NCI-H146 (cell line): ENCODE measurements at regions not wholly inside any gene's neighbourhood (a gene's known extent, or its start where the extent isn't known, plus 50 kb on each side); places are given as distances from the start of the nearest gene placed in this dataset.

Experiments used
- DNase-seq: peaks from one replicate; lab custom pipeline; 2025; lab: John Stamatoyannopoulos, UW

DNA sequence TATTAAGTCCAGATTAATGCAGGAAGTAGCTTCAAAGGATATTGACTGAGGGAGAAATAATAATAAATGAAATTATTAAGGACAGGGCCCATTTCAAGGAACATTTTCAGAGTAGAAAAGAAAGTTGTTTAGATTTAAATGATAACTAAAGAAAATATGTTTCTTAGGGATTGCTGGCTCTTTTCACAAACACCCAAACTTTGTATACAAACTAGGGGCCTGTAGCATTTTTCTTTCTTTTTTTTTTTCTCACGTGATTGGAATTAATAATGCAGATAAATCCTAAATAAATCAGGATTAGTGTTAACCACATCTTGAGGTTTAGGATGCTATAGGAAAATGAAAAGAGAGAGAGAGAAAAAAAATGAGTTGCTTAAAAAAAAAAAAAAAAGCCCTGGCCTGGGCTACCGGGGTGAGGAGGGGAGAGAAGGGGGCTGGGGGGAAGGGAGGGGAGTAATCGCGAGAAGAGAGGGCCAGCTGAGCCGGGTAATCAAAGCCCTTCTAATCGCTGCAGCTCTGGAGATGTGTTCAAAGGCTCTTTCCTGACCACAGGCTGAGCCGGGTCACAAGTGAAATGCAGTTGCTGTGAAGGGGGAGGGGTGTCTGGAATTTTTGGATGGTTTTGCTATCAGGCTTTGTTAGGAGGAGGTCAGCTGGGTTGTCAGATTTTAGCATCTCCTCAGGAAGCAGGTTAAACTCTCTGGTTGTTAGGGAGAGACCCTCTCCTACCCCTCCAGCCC lies 104.6 kb upstream of the ZFHX3 start:
- no peak for DNase-seq

DNA sequence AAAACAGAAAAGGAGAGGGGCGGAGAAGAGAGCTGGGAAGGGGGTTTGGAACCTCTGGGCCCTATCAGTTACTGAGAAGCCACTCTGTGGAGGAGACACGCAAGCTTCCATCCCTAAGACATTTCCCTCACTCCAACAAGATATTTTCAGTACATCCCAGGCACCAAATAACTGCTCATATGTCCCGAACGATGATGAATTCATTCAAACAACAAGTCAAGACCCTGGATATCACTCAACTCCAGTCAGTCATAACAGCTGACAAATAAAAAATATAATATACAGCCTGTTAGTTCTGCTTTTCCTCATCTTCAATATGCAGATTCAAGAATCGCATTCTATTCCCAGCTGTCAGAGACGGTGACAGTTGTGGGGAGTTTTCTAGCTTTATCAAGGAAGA lies 104.0 kb upstream of the ZFHX3 start:
- no peak for DNase-seq

DNA sequence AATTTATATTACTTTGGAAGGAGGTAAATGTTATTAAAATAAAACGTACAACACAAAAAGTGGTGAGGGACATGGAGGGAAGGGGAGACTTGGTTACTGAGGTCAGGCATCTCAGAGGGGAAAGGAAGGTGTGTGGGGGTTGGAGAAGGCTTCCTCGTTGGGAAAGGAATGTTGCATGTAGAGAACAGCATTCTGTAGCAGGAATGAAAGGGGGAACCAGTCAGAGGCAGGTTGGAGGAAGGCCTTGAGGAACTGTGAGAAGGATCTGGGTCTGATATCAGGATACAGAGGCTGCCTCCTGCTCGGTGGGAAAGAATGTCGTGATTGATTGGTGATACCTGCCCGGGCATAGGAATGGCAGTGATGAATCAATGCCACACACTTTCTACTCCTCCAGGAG lies 103.3 kb upstream of the ZFHX3 start:
- no peak for DNase-seq

DNA sequence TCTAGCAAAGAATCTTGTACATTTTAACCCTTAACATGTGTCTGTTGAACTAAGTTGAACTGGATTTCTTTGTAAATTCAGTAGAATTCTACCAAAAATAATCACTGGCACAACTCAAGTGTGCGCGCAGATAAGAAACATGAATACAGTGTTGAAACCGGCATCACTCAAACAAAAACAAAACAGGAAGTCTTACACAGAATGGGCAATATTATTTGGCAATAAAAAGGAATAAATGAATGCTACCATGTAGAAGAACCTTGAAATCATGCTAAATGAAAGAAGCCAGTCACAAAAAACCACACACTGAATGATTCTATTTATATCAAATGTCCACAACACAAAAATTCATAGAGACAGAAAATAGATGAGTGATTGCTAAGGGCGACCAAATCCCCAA lies 102.9 kb upstream of the ZFHX3 start:
- no peak for DNase-seq

DNA sequence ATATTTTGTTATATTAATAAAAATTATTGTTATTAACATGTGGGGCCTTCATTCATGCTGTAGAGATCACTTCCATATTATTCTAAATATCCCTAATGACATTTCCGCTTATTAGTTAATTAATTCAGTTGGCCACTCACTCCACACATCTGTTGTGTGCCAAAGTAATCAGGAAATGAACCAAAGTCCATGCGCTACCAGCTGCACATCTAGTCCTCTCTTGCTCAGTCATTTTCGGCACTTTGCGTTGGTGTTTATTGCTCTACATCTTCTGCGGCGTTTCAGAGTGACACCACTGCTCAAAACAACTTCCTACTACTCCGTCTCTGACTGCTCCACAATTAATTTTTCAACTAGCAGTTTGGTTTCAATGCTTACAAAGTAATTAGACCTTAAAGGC lies 101.4 kb upstream of the ZFHX3 start:
- DNase-seq: no peak

DNA sequence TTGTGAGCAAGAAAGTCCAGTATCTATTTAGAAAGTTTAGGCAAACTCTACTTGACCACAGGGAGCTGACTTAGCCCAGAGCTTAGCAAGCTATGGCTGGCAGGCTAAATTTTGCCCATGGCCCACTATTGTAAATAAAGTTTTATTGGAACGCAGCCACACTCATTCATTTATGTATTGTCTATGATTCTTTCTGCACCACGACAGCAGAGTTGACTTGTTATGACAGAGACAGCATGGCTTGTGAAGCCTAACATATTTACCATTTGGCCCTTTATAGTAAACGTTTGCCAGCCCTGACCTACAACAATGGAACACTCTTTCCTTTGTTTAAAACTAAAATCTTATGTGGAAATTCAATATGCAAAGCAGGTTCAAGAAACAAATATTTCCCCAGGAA lies 100.0 kb upstream of the ZFHX3 start:
- DNase-seq: no peak

DNA sequence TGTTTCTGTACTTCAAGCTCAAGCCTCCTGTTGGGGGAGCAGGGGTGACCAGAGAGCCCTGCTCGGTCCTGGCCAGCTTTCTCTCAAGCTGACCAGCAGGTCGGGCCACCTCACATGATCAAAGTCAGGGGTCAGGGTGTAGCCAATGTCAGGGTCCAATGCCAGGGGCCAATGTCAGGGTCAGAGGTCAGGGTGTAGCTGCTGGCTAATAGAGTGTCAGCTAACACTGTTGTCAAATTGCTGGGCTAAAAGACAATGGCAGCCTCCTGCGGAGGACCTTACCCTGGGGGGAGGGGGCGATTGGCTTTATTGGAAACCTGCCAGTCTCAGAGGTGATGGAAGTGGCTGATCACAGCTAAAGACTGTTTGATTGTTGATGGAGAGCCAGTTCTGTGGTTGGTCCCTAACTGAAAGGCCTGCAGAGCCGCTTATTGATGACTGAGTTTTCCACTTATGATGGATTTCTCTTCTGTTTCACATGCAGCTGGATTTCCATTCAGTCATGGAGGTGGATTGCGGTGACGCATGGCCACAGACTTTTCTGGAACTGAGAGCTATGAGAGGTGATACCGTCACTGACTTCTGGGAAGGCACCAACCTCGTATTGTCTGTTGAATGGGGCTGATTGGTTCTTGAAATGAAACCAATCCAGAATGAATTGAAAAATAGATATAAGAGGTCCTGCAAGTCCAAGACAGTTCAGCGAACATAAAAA lies 97.4 kb upstream of the ZFHX3 start:
- DNase-seq: no peak

DNA sequence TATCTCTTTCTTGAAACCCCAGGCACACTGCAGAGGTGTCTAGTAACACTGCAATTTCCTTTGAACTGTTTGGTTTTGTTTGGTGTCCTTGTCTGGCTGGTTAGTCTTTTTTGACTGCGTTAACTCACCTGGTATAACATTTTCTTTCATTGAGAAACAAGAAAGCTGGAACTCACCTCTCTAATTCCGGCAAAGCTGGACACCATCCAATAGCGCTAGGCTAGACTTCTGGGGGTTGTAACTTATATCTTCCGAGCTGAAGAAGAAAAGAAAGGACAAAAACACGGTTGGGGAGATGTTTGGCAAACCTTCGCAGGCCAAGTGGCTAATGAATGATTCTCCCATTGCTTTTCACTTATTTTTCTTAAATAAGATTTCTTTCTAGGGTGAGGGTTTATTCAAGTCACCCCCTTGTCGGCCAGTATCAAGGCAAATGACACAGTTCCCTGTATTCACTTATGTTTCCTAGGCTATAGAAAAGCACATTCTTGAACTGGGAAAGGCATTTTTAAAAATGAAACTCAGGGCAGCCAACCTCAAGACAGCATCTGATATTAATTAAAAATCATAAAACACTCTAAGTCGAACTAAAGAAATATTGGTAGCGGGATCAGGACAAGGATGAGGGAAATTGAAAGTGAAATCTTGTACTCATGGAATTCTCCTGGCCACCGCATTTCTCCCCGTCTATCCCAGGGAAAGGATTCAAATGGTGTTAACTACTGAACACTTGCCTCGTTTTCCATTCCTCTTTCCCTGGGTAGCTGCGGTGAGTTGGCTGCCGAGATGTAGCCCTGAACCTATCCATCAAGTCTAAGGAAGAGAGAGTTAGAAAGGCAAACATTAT lies 95.9 kb upstream of the ZFHX3 start:
- no peak for DNase-seq

DNA sequence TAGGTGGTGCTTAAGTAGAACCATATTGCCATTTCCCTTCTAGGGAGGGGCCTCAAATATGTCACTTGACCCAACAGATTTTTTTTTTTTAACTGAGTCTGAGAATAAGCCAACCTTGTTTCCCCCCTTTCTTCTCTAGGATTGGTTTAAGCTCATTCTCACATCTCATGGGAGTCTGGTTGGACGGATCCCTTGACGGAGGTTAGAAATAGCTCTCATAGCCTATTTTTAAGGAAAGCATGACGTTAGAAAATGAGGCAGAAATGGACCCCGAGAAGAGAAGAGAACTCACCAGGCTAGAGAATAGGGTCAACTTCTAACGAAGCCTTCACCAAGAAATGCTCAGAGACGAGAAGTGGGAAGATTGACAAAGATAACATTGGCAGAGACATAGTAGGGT lies 95.1 kb upstream of the ZFHX3 start:
- DNase-seq: no peak

DNA sequence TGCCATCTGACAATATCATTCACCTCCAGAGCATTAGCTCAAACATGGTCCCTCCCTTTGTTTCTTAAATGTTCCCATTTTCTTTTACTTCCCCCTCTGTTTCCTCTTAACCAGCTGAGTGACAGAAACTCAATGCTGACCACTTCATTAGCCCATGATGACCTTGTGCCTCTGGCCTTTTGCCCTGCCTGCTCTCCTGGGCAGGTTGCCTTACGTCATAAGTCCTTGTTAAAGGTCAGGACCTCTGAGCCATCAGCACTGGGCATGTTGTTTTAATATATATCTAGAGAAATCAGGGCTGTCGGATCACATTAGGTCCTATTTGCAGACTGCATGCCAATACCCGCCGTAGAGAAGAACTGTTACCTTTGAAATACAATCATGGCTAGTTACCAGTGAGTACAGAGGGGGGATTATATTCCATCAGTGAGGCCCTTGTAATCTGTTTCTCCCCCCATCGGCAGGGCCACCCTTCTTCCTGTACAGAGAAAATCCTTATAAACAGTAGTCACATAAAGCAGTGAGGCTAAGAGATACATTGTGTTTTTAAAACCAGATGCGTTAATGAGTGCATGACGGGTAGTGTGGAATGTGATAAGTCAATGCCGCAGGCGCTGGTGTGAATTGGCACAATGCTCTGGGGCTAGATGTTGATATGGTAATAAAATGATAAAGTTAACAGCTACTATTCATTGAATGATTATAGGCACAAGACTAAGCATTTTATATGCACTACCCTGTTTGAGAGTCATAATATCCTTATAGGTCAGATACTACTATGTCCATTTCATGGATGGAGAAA lies 94.3 kb upstream of the ZFHX3 start:
- DNase-seq: no peak

DNA sequence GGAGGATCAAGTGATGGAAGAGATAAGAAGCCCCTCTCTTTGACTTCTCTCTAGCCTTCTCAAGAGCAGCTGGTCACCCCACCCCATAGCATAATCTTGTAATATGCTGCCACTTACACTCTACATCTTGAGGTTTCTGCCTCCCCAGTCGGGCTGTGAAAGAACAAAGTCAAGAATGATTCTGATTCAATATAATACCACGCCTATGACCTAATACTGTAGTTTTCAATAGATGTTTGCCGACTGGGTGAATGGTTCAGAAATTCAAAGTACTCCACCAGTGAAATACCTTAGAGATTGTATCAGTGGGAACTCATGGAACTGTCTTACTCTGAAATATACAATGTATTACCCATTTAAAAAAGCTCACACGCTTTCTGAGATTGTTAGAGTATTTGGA lies 93.0 kb upstream of the ZFHX3 start:
- no peak for DNase-seq

DNA sequence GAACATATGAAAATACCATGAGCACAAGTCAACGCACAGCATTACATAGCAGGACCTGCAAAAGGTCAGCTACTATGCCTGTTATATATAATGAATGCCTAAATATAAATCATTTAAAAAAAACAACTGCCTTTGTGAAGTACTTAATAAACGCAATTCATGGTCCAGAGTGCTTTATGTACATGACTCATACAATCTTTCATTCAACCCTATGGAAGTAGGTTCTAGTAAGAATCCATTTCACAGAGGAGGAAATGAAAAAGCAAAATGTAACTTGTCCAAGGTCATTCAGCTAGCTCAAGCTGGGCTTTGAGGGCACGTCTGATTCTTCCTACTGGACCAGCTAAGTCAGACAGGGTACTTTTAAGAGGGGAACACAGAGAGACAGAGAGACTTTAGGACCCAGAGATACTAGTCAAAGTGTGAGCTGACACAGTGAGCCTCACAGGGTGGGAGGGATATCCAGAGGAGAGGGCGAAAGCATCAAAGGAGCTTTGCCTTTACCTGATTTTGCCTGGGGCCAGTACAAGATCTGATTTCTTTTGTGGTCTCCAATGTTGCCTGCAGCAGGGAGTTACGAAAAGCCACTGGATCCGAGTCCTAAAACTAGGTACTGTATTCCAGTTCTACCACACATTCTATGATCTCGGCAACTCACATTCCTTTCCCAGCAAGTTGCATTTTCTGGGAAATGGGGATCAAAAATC lies 83.4 kb upstream of the ZFHX3 start:
- no peak for DNase-seq

DNA sequence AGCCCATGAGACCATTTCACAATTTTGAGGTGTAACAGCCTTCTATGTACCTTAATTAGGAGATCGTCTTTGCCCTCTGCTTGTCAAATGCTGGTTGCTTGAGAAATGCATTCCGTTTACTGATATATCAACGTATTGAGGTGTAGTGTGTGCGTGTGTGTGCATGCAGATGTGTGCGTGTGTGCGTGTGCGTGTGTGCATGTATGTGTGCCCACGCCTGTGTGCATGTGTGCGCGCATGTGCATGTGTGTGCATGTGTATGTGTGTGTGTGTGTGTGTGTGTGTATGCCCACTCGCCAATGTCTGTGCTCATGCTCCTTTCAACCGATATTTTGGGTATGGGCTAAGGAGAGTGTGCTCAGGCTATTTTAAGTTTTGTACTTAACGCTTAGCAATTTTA lies 81.5 kb upstream of the ZFHX3 start:
- no peak for DNase-seq

DNA sequence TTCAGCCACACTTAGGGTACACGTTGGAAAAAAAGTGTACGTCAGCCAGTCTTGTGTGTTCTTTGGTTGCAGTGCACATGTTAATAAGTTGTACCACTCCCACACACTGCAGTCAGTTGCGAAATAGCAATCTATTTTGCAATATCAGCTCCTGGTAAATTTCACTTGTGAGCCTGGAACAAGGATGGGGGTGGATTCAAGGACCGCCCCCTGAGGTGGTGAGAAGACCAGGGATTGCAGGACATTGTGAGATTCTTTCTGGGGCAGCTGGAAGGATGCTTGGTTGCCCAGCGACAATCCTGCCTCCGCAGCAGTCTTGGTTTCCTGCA lies 78.6 kb upstream of the ZFHX3 start:
- no peak for DNase-seq

DNA sequence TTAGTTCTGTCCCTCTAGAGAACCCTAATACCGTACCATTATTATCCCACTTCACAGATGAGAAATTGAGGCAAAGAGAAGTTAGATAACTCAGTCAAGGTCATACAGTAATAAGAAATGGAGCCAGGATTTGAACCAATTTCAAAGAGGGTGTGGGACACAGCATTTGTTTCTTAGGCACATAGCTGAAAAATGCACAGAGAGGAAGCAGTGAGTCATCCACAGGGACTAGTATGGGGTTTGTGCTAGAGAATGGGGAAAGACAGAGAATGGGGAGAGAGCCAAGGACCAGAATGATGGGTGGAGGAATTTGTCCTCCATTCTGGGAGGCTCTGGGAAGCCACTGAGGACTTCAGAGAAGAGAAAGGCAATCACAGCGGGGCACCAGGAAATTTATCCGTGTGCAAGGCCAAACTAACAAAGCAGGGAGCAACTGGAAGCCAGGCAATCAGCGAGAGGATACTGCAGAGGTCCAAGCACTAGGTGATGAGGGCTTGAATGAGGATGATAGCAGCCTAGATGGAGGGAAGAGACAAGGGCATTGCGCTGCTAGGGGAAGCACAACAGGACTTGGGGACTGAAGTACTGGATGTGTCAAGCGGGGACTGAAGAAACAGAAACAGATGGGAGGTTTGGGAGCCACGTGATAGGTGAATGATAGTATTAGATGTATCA lies 78.1 kb upstream of the ZFHX3 start:
- DNase-seq: no peak

DNA sequence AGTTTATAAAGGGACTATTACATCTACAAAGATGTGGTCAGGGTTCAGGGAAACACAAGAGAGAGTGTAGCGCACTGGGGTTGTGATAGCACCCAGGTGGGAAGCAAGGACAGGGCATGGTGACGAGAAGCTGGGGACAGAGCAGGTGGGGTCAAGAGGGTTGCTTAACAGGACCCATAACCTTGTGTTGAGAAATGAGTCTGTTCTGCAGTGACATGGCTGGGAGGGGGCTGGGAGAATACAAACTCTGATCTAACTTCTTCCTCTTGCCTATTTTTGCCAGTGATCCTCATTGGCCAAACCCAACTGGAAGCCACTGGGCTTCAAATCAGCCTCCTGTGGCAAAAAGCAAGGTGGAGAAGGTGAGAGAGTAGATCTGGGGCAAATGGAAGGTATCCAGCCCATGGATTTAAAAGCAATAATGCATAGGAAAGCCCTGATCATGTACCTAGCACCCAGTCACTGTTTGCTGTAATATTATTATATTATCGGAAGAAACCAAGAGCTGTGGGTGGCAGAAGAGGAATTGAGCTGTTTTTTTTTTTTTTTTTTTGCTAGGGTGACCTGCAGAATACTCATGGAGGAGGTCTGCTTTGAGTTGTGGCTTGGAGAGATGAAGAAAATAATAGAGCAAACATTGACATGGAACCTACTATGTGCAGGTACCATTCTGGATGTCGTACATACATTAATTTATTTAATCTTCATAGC lies 76.9 kb upstream of the ZFHX3 start:
- DNase-seq: no peak

DNA sequence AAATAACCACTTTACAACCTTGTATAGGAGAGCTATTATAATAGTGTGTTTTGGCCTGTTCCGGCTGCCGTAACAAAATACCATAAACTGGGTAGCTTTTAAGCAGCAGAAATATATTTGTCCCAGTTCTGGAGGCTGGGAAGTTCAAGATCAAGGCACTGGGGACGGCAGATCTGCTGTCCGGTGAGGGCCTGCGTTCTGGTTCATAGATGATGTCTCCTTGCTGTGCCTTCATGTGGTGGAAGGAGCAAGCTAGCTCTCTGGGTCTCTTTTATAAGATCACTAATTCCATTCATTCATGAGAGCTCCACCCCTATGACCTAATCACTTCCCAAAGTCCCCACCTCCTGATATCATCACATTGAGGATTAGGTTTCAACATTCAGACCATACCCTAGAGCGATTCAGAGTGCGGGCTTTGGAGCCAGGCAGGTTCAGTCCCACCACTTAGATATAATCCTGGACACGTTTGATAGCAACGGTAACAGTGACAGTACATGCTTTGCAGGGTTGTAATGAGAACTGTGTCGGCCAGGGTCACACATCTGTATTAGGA lies 76.2 kb upstream of the ZFHX3 start:
- no peak for DNase-seq

DNA sequence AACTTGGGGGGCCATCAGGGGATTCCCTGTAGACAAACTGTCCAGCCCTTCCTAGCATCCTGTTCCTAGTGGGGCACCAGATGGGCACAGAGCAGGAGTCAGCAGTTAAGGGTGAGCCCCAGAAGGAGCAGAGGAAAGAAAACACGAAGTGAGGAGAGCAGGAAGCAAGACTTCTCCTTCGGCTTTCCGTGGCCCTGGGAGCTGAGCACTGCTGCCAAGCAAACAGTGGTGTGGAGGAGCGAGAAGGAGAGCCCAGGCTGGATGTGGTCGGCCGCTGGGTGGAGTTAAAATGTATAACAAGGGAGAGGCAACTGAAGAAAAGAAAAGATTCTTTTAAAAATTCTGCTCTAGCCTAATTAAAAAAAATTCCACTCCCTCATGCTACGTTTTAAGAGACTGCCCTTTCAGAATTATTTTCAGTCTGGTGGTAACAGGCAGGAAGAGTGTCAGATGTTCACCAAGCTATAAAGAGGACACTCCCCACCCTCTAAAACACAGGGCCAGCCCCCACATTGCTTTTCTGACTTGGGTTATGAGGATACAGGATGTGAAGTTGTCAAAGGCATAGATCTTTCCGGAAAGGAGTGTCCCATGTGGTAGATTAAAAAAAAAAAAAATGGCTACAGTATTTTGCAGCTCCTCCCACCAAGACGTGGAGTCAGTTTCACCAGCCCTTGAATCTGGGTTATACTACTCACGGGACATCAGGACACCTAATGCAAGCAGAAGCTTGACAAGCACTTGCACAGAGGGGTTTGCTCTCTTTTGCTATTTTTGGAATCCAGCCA lies 74.9 kb upstream of the ZFHX3 start:
- no peak for DNase-seq

DNA sequence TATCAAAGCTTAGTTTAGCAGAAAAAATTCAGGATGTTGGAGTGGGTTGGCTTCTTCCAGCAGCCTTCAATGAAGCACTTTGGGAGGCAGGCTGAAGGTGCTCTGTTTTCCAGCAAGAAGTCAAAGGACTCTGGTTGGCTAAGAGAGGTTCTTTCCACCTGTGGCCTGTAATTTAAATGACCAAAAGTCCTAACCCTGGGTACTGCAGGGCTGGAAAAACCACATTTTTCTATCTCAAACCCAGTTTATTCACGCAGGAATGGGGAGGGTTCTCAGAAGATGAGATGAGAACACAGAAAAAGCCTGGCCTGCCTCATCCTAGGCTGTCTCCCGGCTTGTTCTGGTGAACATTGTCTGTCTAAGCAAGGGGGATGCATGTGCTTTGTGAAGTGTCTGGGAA lies 68.6 kb upstream of the ZFHX3 start:
- DNase-seq: no peak
